GM12878 (cell line): ENCODE measurements at regions not wholly inside any gene's neighbourhood (a gene's known extent, or its start where the extent isn't known, plus 50 kb on each side); places are given as distances from the start of the nearest gene placed in this dataset.

Source experiments
- ATAC-seq: fragments of 200-7000 bp; cut with Tn5 transposase; 3 replicates; pipeline ENCODE4 v1.9.1; 2020; ENCODE audit warnings: mild to moderate bottlenecking, moderate library complexity
- BruUV-seq: library from RNA; stranded (reverse); fragments of 400-500 nt; replicated peaks from 2 replicates; lab custom pipeline; 2021; lab: Mats Ljungman, UMichigan
- CTCF ChIA-PET: fragments of 300-600 bp; sonication (Branson Sonifier 250); formaldehyde crosslinking; extraction: SDS; loops from one replicate; lab custom pipeline; 2021; ENCODE audit warnings: inconsistent platforms; lab: Yijun Ruan, JAX
- POLR2A ChIA-PET: fragments of 350-600 bp; formaldehyde crosslinking; extraction: SDS; loops from one replicate; lab custom pipeline; 2021; ENCODE audit warnings: inconsistent platforms; lab: Charles Lee
- RAD21 ChIA-PET: fragments of 300-600 bp; sonication (Branson Sonifier 250); formaldehyde crosslinking; loops from one replicate; lab custom pipeline; 2023; ENCODE audit warnings: antibody characterized with exemption; ENCODE audit not compliant: unreplicated experiment; lab: Charles Lee
- SMC1A ChIA-PET: fragments of 300-600 bp; sonication (Branson Sonifier 250); formaldehyde crosslinking; loops from one replicate; lab custom pipeline; 2023; ENCODE audit not compliant: unreplicated experiment, uncharacterized antibody; lab: Charles Lee
- DNase-seq: peaks from one replicate; pipeline ENCODE4 v3.0.0-alpha.2; 2011; ENCODE audit warnings: low read depth, low spot score
- FAIRE-seq: peaks from 3 replicates; lab custom pipeline; 2011; peaks lifted over from hg19 to GRCh38; lab: Jason Lieb, UNC
- H2AFZ ChIP-seq: 2 replicates; pipeline ENCODE4 v1.6.0; 2011; ENCODE audit warnings: low read depth, low read length, control low read depth; ENCODE audit not compliant: control insufficient read depth
- H3K27ac ChIP-seq: 2 replicates; pipeline ENCODE4 v1.5.1; 2011; ENCODE audit warnings: control low read depth; ENCODE audit not compliant: control insufficient read depth, insufficient read depth
- H3K27me3 ChIP-seq, 2 experiments: replicated peaks in 1 of 2; 2 replicates each; pipeline versions ENCODE4 v1.6.0 to v1.6.1; 2011; ENCODE audit warnings: low read length in 1 of 2; ENCODE audit not compliant: control insufficient read depth in 2 of 2, insufficient read depth in 2 of 2
- H3K36me3 ChIP-seq, 2 experiments: 2 replicates each; pipeline ENCODE4 v1.5.1; 2011; ENCODE audit warnings: low read length in 1 of 2; ENCODE audit not compliant: control insufficient read depth in 2 of 2, insufficient read depth in 2 of 2
- H3K4me1 ChIP-seq: 2 replicates; pipeline ENCODE4 v1.6.1; 2011; ENCODE audit warnings: mild to moderate bottlenecking, low read length, moderate library complexity, mixed read lengths; ENCODE audit not compliant: control insufficient read depth, insufficient read depth
- H3K4me2 ChIP-seq: 2 replicates; pipeline ENCODE4 v1.6.0; 2011; ENCODE audit warnings: control low read depth; ENCODE audit not compliant: control insufficient read depth, insufficient read depth
- H3K4me3 ChIP-seq: fragments of 200-600 bp; sonication (generic); 2 replicates; pipeline ENCODE4 v1.5.1; 2016
- H3K79me2 ChIP-seq: 2 replicates; pipeline ENCODE4 v1.6.0; 2011; ENCODE audit warnings: low read length; ENCODE audit not compliant: control insufficient read depth, insufficient read depth
- H3K9ac ChIP-seq: 2 replicates; pipeline ENCODE4 v1.8.0; 2011; ENCODE audit warnings: low read length, control low read depth, mixed read lengths; ENCODE audit not compliant: control insufficient read depth, insufficient read depth
- H3K9me3 ChIP-seq: replicated peaks from 3 replicates; pipeline ENCODE4 v1.5.1; 2011; ENCODE audit warnings: mild to moderate bottlenecking, low read length; ENCODE audit not compliant: control insufficient read depth, insufficient read depth
- H4K20me1 ChIP-seq: 2 replicates; pipeline ENCODE4 v1.6.0; 2011; ENCODE audit not compliant: control insufficient read depth, insufficient read depth
- CREB1 ChIP-seq: IDR thresholded peaks from 2 replicates; pipeline ENCODE4 v1.6.1; 2012; ENCODE audit warnings: low read depth, mild to moderate bottlenecking, inconsistent platforms
- DPF2 ChIP-seq: fragments of 450-650 bp; IDR thresholded peaks from 2 replicates; pipeline ENCODE4 v1.6.1; 2017; ENCODE audit warnings: mild to moderate bottlenecking
- EED ChIP-seq: sonication (generic); IDR thresholded peaks from 2 replicates; pipeline ENCODE4 v1.6.1; 2016; ENCODE audit warnings: antibody characterized with exemption, low read depth
- GABPA ChIP-seq: IDR thresholded peaks from 2 replicates; pipeline ENCODE4 v1.6.1; 2014; ENCODE audit warnings: antibody characterized with exemption, low read depth, mild to moderate bottlenecking, inconsistent platforms
- JUNB ChIP-seq: IDR thresholded peaks from 2 replicates; pipeline ENCODE4 v1.6.1; 2016; ENCODE audit warnings: antibody characterized with exemption, mild to moderate bottlenecking
- PAX8 ChIP-seq: fragments of 450-650 bp; IDR thresholded peaks from 2 replicates; pipeline ENCODE4 v1.6.1; 2017; ENCODE audit warnings: mild to moderate bottlenecking, moderate library complexity
- POU2F2 ChIP-seq: IDR thresholded peaks from 3 replicates; pipeline ENCODE4 v1.6.1; 2011; ENCODE audit warnings: low read depth, mild to moderate bottlenecking, low read length, borderline replicate concordance
- RAD51 ChIP-seq: fragments of 450-650 bp; IDR thresholded peaks from 2 replicates; pipeline ENCODE4 v1.6.1; 2016; ENCODE audit warnings: moderate library complexity, mild to moderate bottlenecking, inconsistent platforms
- RUNX3 ChIP-seq: IDR thresholded peaks from 2 replicates; pipeline ENCODE4 v1.6.1; 2012; ENCODE audit warnings: low read length, inconsistent platforms
- SMARCA5 ChIP-seq: fragments of 450-650 bp; IDR thresholded peaks from 2 replicates; pipeline ENCODE4 v1.6.1; 2017; ENCODE audit warnings: mild to moderate bottlenecking
- SUPT20H ChIP-seq: IDR thresholded peaks from 2 replicates; pipeline ENCODE4 v1.6.1; 2011; ENCODE audit warnings: low read depth, mild to moderate bottlenecking, low read length, moderate library complexity, borderline replicate concordance; ENCODE audit not compliant: control insufficient read depth
- WGBS: methylation state at CpG from one replicate; pipeline ENCODE4 v1.1.6; 2016; ENCODE audit warnings: low lambda C conversion rate; ENCODE audit not compliant: insufficient replicate concordance, insufficient coverage; ENCODE audit errors: missing lambda C conversion rate; 5-methylcytosine and 5-hydroxymethylcytosine counted together
- in situ Hi-C: fragments of 300-500 bp; cut with MboI; formaldehyde crosslinking; loops from 9 replicates; pipeline ENCODE4 v1.14.3; 2018; ENCODE audit warnings: mixed read lengths
- intact Hi-C: fragments of 100-400 bp; cut with micrococcal nuclease; formaldehyde crosslinking; loops from one replicate; pipeline ENCODE4 v1.14.2; 2022; ENCODE audit not compliant: unreplicated experiment
- TF ChIP-seq, protein P1 (sequence below): IDR thresholded peaks from 2 replicates; pipeline ENCODE4 v1.6.1; 2011; ENCODE audit warnings: borderline replicate concordance, low read depth, mild to moderate bottlenecking, moderate library complexity, low read length; ENCODE audit not compliant: insufficient read depth, poor library complexity, severe bottlenecking
- TF ChIP-seq, protein P2 (sequence below): fragments of 150-350 bp; IDR thresholded peaks from 2 replicates; pipeline ENCODE4 v1.6.1; 2014; ENCODE audit warnings: mild to moderate bottlenecking, low read depth, low read length
- TF ChIP-seq, protein P3 (sequence below): fragments of 450-650 bp; formaldehyde crosslinking; IDR thresholded peaks from 2 replicates; pipeline ENCODE4 v1.4.0; 2020; ENCODE audit warnings: mild to moderate bottlenecking, moderate library complexity

DNA sequence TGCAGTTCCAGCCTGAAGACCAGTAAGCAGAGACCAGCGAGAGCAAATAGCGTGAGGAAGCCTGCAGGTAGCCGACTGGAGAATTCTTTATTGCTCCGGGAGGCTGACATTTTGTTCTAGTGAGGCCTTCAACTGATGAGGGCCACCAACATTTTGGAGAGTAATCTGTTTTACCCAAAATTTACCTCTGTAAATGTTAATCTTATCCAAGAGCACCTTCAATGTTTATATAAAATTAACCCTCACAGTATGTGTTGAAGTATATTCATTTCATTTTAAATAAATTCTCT, 546.4 kb upstream of the SLITRK5 start:
- H3K4me2 ChIP-seq, result no peak overlapping the region
- no peak overlapping the region for H3K27ac ChIP-seq
- intact Hi-C loops (no loop called here), in situ Hi-C loops (no loop called here)
- SMC1A ChIA-PET, result no interaction called here
- H3K4me1 ChIP-seq, result no peaks in the 10 kb centered on the region
- FAIRE-seq (no peak), ATAC-seq (no peak), DNase-seq (no peak)
- no peak overlapping the region for H3K9ac ChIP-seq
- RAD21 ChIA-PET, result no interaction called here
- CTCF ChIA-PET, result interaction anchor here (0.6 kb wide), 1 partner anchor 20 kb away, joined by 3 read pairs; no protein-coding TSS in a partner anchor
- no peak overlapping the region for H2AFZ ChIP-seq
- no peaks in the 10 kb centered on the region for H3K27me3 ChIP-seq
- no peak for TF ChIP-seq SUPT20H
- TF ChIP-seq, protein P1, sequence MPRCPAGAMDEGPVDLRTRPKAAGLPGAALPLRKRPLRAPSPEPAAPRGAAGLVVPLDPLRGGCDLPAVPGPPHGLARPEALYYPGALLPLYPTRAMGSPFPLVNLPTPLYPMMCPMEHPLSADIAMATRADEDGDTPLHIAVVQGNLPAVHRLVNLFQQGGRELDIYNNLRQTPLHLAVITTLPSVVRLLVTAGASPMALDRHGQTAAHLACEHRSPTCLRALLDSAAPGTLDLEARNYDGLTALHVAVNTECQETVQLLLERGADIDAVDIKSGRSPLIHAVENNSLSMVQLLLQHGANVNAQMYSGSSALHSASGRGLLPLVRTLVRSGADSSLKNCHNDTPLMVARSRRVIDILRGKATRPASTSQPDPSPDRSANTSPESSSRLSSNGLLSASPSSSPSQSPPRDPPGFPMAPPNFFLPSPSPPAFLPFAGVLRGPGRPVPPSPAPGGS, result no peak
- no peak for TF ChIP-seq DPF2
- TF ChIP-seq GABPA, result no peak
- H3K79me2 ChIP-seq, result no peaks in the 10 kb centered on the region
- POLR2A ChIA-PET, result no interaction called here
- whole genome bisulfite sequencing, result 40% methylated on average over 4 of the region's 4 CpGs
- BruUV-seq, result no TSS peak
- no peaks in the 10 kb centered on the region for H3K9me3 ChIP-seq
- H3K36me3 ChIP-seq, result no peaks in the 10 kb centered on the region
- no peaks in the 10 kb centered on the region for H4K20me1 ChIP-seq
- no peak overlapping the region for H3K4me3 ChIP-seq

DNA sequence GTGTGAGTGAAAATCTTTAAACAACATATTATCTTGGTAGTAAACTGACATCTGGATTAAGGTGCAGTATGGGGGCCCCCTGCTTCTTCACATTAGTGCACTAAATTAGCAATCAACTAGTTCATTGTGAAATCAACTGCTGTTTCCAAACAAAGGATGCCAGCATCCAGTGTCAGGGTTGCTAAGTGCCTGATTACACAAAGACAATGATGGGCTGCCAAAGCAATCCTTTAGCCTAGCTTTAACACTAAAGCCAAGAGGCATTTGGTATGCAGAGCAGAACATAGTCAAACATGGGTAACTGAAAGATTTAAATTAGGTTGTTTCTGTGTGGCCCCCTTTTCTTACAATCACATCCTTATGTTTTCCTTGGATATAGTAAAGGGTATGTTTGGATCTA, 543.1 kb upstream of the SLITRK5 start:
- no peak for ATAC-seq
- ChIA-PET RAD21 (no interaction called here), CTCF (interaction anchor here (0.6 kb wide), 1 partner anchor 35 kb away, joined by 3 read pairs; no protein-coding TSS in a partner anchor), SMC1A (no interaction called here), POLR2A (interaction anchor here (0.7 kb wide), 2 partner anchors 36 to 44 kb away, joined by 3 to 4 read pairs; no protein-coding TSS in a partner anchor)
- Histone ChIP-seq H3K4me1 (no peaks in the 10 kb centered on the region), H3K79me2 (no peaks in the 10 kb centered on the region), H3K4me2 (no peak overlapping the region), H3K9ac (no peak overlapping the region), H3K4me3 (no peak overlapping the region), H3K27ac (no peak overlapping the region), H2AFZ (no peak overlapping the region), H3K9me3 (no peaks in the 10 kb centered on the region), H4K20me1 (no peaks in the 10 kb centered on the region), H3K27me3 (no peaks in the 10 kb centered on the region), H3K36me3 (no peaks in the 10 kb centered on the region)
- DNase-seq, result no peak
- intact Hi-C loops, result no loop called here
- in situ Hi-C loops, result no loop called here
- BruUV-seq, result no TSS peak
- FAIRE-seq, result no peak
- TF ChIP-seq PAX8 (no peak), EED (no peak), SMARCA5 (no peak), CREB1 (no peak), RAD51 (no peak), JUNB (no peak), POU2F2 (no peak), RUNX3 (no peak)
- TF ChIP-seq, protein P2, sequence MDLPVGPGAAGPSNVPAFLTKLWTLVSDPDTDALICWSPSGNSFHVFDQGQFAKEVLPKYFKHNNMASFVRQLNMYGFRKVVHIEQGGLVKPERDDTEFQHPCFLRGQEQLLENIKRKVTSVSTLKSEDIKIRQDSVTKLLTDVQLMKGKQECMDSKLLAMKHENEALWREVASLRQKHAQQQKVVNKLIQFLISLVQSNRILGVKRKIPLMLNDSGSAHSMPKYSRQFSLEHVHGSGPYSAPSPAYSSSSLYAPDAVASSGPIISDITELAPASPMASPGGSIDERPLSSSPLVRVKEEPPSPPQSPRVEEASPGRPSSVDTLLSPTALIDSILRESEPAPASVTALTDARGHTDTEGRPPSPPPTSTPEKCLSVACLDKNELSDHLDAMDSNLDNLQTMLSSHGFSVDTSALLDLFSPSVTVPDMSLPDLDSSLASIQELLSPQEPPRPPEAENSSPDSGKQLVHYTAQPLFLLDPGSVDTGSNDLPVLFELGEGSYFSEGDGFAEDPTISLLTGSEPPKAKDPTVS, result no peak
- TF ChIP-seq, protein P3, sequence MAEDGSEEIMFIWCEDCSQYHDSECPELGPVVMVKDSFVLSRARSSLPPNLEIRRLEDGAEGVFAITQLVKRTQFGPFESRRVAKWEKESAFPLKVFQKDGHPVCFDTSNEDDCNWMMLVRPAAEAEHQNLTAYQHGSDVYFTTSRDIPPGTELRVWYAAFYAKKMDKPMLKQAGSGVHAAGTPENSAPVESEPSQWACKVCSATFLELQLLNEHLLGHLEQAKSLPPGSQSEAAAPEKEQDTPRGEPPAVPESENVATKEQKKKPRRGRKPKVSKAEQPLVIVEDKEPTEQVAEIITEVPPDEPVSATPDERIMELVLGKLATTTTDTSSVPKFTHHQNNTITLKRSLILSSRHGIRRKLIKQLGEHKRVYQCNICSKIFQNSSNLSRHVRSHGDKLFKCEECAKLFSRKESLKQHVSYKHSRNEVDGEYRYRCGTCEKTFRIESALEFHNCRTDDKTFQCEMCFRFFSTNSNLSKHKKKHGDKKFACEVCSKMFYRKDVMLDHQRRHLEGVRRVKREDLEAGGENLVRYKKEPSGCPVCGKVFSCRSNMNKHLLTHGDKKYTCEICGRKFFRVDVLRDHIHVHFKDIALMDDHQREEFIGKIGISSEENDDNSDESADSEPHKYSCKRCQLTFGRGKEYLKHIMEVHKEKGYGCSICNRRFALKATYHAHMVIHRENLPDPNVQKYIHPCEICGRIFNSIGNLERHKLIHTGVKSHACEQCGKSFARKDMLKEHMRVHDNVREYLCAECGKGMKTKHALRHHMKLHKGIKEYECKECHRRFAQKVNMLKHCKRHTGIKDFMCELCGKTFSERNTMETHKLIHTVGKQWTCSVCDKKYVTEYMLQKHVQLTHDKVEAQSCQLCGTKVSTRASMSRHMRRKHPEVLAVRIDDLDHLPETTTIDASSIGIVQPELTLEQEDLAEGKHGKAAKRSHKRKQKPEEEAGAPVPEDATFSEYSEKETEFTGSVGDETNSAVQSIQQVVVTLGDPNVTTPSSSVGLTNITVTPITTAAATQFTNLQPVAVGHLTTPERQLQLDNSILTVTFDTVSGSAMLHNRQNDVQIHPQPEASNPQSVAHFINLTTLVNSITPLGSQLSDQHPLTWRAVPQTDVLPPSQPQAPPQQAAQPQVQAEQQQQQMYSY, result no peak
